ENCODE measurements at regions not wholly inside any gene's neighbourhood (a gene's known extent, or its start where the extent isn't known, plus 50 kb on each side); places are given as distances from the start of the nearest gene placed in this dataset.
"Not testable (repeated sequence)": the region's sequence is repeated elsewhere in the genome, so short reads cannot be mapped to it uniquely, and the experiment has no call there.

DNA sequence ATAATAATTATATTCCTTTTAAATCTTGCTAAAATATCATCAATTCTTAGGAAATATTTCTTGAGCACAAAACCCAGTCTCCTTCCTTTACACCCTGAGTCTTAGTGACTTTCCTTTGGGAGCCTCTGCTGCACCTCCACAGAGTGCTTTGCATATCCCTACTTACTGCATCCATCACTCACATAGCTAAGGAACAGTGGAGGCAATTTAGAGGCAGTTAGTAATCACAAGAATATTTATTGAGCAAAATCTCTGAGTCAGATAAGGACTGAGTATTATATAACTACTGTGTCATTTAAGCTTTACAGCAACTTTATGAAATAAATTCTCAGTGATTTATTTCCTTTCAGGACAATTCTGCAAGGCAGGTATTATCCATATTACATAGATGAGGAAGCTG is 327.7 kb downstream of the TMX3 start:
- no peak for ATAC-seq
- Mint-ChIP-seq H3K4me1 (ENCODE audit: low read depth) (no peaks in the 10 kb centered on the region), H3K27ac (no peak overlapping the region), H3K36me3 (ENCODE audit: low read depth) (no peaks in the 10 kb centered on the region), H3K9me3 (peaks cover 1% of the 10 kb centered on the region), H3K4me3 (no peak overlapping the region), H3K27me3 (no peaks in the 10 kb centered on the region)
- ChIA-PET POLR2A (no interaction called here), CTCF (no interaction called here)
- no peak for DNase-seq
- intact Hi-C loops (cut with micrococcal nuclease) = no loop called here
- TF ChIP-seq CTCF (IDR thresholded peaks at IDR 0.05) = no peak

DNA sequence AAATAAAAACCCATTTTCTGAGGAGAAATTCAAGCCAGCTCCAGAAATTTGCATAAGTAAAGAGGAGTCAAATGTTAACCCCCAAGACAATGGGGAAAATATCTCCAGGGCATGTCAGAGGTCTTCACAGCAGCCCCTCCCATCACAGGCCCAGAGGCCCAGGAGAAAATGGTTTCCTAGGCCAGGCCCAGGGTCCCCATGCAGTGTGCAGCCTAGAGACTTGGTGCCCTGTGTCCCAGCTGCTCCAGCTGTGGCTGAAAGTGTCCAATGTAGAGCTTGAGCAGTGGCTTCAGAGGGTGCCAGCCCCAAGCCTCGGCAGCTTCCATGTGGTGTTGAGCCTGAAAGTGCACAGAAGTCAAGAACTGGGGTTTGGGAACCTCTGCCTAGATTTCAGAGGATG is 330.9 kb downstream of the TMX3 start:
- H3K4me3 Mint-ChIP-seq; POLR2A ChIA-PET; DNase-seq; H3K4me1 Mint-ChIP-seq (ENCODE audit: low read depth); CTCF ChIA-PET; intact Hi-C loops (cut with micrococcal nuclease); H3K27me3 Mint-ChIP-seq; H3K9me3 Mint-ChIP-seq; H3K36me3 Mint-ChIP-seq (ENCODE audit: low read depth); H3K27ac Mint-ChIP-seq; ATAC-seq: not testable (repeated sequence)

DNA sequence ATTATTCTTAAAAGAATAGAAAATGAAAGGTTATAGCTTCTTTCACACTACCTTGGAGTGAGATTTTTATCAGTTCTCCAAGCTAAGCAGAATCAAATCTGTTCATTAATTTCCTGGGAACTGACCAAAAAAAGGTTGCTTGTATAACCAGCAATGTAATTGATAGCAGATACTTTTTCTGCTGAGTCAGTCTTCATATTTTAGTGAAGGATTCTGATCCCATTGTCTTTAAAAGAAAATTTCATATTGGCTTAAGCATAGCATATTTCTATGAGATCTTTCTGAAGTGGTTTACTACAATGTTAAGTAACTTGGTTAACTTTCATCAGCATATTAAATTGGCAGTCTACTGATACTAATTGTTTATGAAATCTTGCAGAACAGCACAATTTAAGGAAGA is 338.0 kb downstream of the TMX3 start:
- no peaks in the 10 kb centered on the region for H3K9me3 Mint-ChIP-seq
- H3K27me3 Mint-ChIP-seq = no peaks in the 10 kb centered on the region
- no peak overlapping the region for H3K4me3 Mint-ChIP-seq
- no peak for TF ChIP-seq CTCF (IDR thresholded peaks at IDR 0.05)
- ChIA-PET POLR2A (no interaction called here), CTCF (no interaction called here)
- intact Hi-C loops (cut with micrococcal nuclease) = no loop called here
- H3K27ac Mint-ChIP-seq = no peak overlapping the region
- DNase-seq (no peak), ATAC-seq (no peak)
- no peaks in the 10 kb centered on the region for H3K36me3 Mint-ChIP-seq (ENCODE audit: low read depth)
- no peaks in the 10 kb centered on the region for H3K4me1 Mint-ChIP-seq (ENCODE audit: low read depth)

- H3K4me3 Mint-ChIP-seq = no peak overlapping the region
- H3K27ac Mint-ChIP-seq = no peak overlapping the region
- H3K4me1 Mint-ChIP-seq (ENCODE audit: low read depth) = no peaks in the 10 kb centered on the region
- H3K36me3 Mint-ChIP-seq (ENCODE audit: low read depth) = no peaks in the 10 kb centered on the region
- intact Hi-C loops (cut with micrococcal nuclease) = no loop called here
- peaks cover 5% of the 10 kb centered on the region for H3K9me3 Mint-ChIP-seq
- no peaks in the 10 kb centered on the region for H3K27me3 Mint-ChIP-seq
- TF ChIP-seq CTCF (IDR thresholded peaks at IDR 0.05) = no peak
- POLR2A ChIA-PET = no interaction called here
- no peak for ATAC-seq
- CTCF ChIA-PET = no interaction called here
- no peak for DNase-seq
These were observed 352.0 kb downstream of the TMX3 start for GRCh38 chr18:68362907-68363306.

GRCh38 chr18:68355637-68356036 is 359.3 kb downstream of the TMX3 start:
- TF ChIP-seq CTCF (IDR thresholded peaks at IDR 0.05) = no peak
- peaks cover 10% of the 10 kb centered on the region for H3K9me3 Mint-ChIP-seq
- intact Hi-C loops (cut with micrococcal nuclease) = no loop called here
- no peak for ATAC-seq
- H3K27ac Mint-ChIP-seq = no peak overlapping the region
- H3K27me3 Mint-ChIP-seq = no peaks in the 10 kb centered on the region
- ChIA-PET CTCF (no interaction called here), POLR2A (no interaction called here)
- DNase-seq = no peak
- H3K4me1 Mint-ChIP-seq (ENCODE audit: low read depth) = no peaks in the 10 kb centered on the region
- no peaks in the 10 kb centered on the region for H3K36me3 Mint-ChIP-seq (ENCODE audit: low read depth)
- H3K4me3 Mint-ChIP-seq = no peak overlapping the region

- DNase-seq (no peak), ATAC-seq (no peak)
- ChIA-PET POLR2A (no interaction called here), CTCF (no interaction called here)
- no peaks in the 10 kb centered on the region for H3K36me3 Mint-ChIP-seq (ENCODE audit: low read depth)
- no peak for TF ChIP-seq CTCF (IDR thresholded peaks at IDR 0.05)
- intact Hi-C loops (cut with micrococcal nuclease) = no loop called here
- H3K9me3 Mint-ChIP-seq = peaks cover 16% of the 10 kb centered on the region
- no peak overlapping the region for H3K27ac Mint-ChIP-seq
- no peaks in the 10 kb centered on the region for H3K4me1 Mint-ChIP-seq (ENCODE audit: low read depth)
- H3K4me3 Mint-ChIP-seq = no peak overlapping the region
- H3K27me3 Mint-ChIP-seq = no peaks in the 10 kb centered on the region
These were observed 360.7 kb downstream of the TMX3 start for GRCh38 chr18:68354176-68354575.

All from activated CD8-positive, alpha-beta T cell treated with anti-CD3 and anti-CD28 coated beads for 36 hours (primary cell).